GM21723 (cell line): ENCODE measurements at regions not wholly inside any gene's neighbourhood (a gene's known extent, or its start where the extent isn't known, plus 50 kb on each side); places are given as distances from the start of the nearest gene placed in this dataset.

Experiments
- ATAC-seq: cut with Tn5 transposase; IDR thresholded peaks from one replicate; pipeline ENCODE4 v1.9.1; 2021; ENCODE audit warnings: mild to moderate bottlenecking, moderate library complexity; ENCODE audit not compliant: unreplicated experiment

GRCh38 chr9:119844431-119844830 is 475.2 kb upstream of the BRINP1 start:
- ATAC-seq = no peak

GRCh38 chr9:119841016-119841415 is 471.8 kb upstream of the BRINP1 start:
- no peak for ATAC-seq

DNA sequence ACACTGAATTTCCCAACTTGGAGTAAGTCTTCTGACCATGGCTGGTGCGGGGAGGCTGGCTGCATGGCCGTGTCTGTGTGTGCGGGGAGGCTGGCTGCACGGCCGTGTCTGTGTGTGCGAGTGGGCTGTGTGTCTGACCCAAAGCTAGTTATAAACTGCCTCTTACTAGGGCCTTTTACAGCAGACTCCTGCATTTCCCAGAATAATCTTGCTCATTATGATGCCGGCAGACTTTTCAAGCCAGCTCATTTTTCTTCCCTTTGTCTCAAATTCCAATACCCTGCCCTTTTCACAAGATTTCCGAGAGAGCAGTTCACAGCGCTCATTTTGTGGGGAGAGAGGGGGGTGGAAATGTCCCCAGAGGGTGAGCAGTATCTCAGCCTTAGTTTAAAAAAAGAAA is 470.7 kb upstream of the BRINP1 start:
- ATAC-seq = no peak

DNA sequence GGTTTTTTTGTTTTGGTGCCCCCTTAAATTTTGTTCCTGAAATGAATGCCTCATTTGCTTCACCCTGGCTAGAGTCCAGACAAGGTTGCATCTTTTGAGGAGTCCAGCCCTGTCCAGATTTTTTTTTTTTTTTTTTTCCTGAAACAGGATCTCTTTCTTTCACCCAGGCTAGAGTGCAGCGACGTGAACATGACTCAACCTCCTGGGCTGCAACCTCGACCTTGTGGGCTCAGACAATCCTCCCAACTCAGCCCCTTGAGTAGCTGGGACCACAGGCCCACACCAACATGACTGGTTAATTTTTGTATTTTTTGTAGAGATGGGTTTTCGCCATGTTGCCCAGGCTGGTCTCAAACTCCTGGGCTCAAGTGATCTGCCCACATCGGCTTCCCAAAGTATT is 469.0 kb upstream of the BRINP1 start:
- no peak for ATAC-seq

DNA sequence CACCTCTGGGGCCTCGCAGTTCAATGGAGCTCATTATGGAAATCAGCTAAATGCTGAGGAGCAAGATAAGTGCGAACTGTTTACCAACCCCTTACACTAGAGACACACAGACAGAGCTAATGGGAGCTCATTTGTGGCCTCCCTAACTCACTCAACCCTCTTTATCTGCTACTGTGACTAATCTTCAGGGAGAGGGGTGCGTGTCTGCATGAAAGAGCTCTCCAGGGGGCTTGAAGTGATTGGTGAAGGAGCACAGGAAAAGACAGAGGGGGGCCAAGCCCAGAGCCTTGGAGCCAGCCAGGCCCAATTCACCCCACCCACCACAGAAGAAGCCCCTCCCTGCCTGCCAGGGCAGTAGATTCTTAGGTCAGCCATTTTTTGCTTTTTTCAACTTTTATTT is 466.8 kb upstream of the BRINP1 start:
- no peak for ATAC-seq

DNA sequence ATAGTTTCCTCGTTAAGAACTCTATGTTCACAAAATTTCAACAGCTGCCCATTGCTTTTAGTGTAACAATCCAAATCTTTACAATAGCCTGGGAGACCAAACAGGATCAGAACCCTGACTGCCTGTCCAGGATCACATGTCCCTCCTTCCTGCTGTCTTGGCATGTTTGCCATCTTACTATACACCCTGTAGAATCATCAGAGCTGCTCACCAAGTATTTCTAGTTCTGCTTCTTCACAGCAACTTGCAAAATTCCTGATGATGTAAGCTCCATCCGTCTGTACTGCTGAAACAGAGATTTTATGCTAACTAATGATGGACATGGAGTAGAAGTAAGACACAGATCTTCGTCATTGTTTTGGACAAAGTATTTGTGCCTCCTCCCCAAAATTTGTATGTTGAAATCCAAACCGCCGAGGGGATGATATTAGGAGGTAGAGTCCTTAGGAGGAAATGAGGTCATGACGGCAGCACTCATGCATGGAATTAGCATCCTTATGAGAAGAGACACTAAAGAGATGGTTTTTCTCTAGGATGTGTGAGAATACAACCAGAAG is 464.9 kb upstream of the BRINP1 start:
- no peak for ATAC-seq

DNA sequence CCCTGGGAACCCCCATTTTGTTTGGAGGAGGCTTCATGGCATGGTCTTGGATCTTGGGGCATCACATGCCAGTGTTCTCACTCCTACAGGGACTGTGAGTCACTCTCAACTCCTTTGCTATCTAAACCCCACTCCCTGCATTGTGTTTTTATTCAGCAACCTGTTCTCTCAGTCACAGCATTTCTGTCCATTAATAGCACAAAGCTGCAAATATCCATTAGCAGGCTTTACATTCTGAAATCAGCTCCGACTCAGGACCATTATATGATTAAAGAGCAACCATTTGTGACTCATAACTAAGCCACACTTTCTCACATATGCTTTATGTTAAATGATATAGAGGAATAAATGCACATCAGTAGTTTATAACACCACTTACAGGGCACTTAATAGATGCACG is 462.1 kb upstream of the BRINP1 start:
- no peak for ATAC-seq

DNA sequence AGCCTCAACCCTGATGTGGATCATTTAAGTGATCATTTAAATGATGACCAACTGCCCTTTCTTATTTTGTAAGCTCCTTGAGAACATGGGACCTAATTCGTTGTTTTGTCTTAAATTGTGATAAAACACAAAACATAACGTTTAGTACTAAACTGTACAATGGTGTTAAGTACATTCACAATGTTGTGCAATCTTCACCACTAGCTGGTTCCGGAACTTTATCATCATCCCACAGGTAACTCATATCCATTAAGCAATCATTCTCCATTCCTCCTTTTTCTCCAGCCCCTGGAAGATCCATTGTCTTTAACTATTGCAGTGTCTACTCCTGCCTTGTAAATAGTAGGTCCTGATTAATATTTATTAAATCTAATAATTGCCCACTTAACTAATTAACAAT is 460.5 kb upstream of the BRINP1 start:
- ATAC-seq = no peak

DNA sequence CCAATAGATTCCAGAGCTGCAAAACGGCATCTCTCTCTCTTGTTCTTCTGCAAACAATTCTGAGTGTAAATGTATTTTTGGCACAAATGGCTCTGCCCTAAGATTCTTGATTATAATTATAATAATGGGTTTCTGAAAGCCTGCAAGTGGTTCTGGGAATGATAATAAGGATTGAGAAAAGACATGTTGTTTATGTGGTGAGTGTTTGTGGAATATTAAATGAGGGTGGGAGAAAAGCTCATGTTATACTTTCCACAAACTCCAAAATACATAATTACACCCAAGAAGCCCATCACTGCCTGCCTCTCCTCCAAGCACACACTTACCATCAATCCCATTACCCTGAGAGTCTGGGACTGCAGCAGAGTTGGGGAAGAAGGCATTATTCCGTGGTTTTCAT is 460.0 kb upstream of the BRINP1 start:
- ATAC-seq = no peak

- ATAC-seq = no peak
Observed at GRCh38 chr9:119827526-119827925, 458.3 kb upstream of the BRINP1 start.

- ATAC-seq = no peak
Observed at GRCh38 chr9:119827126-119827525, 457.9 kb upstream of the BRINP1 start.

DNA sequence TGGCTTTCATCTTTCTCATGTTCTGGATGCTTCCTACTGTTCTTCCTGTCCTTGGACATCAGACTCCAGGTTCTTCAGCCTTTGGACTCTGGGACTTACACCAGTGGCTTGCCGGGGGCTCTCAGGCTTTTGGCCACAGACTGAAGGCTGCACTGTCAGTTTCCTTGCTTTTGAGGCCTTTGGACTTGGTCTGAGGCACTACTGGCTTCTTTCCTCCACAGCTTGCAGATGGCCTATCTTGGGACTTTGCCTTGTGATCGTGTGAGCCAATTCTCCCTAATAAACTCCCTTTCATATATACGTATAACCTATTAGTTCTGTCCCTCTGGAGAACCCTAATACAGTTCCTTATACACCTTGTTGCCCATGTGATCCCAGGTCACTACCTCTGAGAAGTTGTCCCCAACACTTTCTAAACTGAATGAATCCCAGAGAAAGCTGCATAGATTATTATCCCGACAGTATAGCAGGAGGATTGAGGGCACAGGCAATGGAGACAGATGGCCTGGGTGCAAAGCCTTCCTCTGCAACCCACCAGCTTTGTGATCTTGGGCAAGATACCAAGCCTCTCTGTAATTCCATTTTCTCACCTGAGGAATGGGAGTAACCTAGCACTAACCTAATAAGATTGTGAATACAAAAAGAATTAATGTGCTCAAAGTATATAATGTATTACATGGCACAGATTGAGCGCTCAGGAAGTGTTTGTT is 449.6 kb upstream of the BRINP1 start:
- no peak for ATAC-seq

DNA sequence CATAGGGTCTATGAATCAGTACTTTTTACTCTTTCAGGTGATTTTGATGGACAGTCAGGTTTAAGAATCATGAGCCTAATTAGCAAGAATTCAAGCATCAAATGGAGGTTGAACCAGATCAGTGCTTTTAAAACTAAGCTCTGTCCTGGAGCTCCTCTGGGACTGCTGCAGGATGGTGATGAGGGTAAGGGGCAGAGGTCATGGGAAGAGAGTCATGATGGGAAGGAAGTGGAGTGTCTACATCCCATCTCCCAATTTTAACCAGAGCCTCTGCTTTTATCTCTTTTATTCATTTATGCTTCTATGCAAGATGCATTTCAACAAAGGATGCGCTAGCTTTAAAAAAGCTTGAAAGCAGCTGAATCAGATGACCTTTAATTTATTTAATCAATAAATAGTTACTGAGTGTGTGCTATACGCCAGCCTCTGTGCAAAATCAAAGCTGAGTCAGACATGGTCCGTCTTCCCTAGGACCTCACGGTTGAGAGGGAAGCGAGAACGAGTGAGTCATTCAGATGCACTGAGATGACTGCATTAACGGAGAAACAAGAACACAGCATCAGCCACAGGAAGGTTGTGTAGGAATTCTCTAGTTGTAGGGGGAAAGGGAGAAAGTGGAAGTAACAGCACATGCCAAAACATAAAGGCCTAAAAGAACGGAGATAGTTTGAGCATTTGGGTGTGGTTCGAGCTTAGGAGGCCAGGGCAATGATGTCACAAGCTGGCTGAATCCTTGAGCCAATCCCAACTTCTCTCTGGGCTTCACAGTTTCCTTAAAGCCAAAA is 441.6 kb upstream of the BRINP1 start:
- ATAC-seq = no peak

GRCh38 chr9:119803679-119804078 is 434.4 kb upstream of the BRINP1 start:
- no peak for ATAC-seq

- no peak for ATAC-seq
Observed at GRCh38 chr9:119802621-119803020, 433.4 kb upstream of the BRINP1 start.

DNA sequence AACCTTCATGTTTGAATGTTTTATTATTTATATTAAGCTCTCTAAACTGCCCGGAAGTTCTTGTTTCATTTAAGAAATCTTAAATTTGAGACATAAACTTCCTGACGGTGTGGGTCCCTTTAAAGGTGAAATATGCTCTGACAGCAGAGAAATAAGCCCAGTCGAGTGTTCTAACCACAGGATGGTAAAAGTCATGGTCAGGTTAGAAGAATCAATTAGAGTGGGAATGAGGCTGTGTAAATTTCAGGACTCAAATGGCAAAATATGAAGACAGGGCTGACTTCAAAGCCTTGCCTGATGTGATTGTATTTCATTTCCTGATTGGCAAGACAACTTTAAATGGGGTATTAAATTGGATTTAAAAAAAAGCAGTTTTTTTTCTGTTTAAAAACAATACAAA is 432.9 kb upstream of the BRINP1 start:
- ATAC-seq = no peak

GRCh38 chr9:119801311-119801710 is 432.1 kb upstream of the BRINP1 start:
- ATAC-seq = no peak

GRCh38 chr9:119795395-119795794 is 426.2 kb upstream of the BRINP1 start:
- ATAC-seq = no peak

GRCh38 chr9:119794836-119795235 is 425.6 kb upstream of the BRINP1 start:
- no peak for ATAC-seq

GRCh38 chr9:119793218-119793617 is 424.0 kb upstream of the BRINP1 start:
- no peak for ATAC-seq

GRCh38 chr9:119792242-119792641 is 423.0 kb upstream of the BRINP1 start:
- no peak for ATAC-seq

- no peak for ATAC-seq
Observed at GRCh38 chr9:119789987-119790386, 420.8 kb upstream of the BRINP1 start.
